ENCODE measurements at regions not wholly inside any gene's neighbourhood (a gene's known extent, or its start where the extent isn't known, plus 50 kb on each side); places are given as distances from the start of the nearest gene placed in this dataset.

- TF ChIP-seq CTCF (optimal IDR thresholded peaks at IDR 0.05 in 1 of 3, IDR thresholded peaks at IDR 0.05 in 1 of 3, conservative IDR thresholded peaks at IDR 0.05 in 1 of 3; ENCODE audit: extremely low read depth in 1 of 3, insufficient read depth in 2 of 3, low read length in 3 of 3): no peak
- TF ChIP-seq EZH2 (IDR thresholded peaks at IDR 0.05; ENCODE audit: low read length): no peak
- no peaks in the 10 kb centered on the region for H3K27me3 ChIP-seq (ENCODE audit: control insufficient read depth, extremely low read depth, insufficient read depth, low read length)
- no peaks in the 10 kb centered on the region for H4K20me1 ChIP-seq (ENCODE audit: control insufficient read depth, extremely low read depth, insufficient read depth, low read length)
- dilution Hi-C loops (cut with MboI; ENCODE audit: extremely low pct_ligation_motif_present, low sequenced_read_pairs): no loop called here
- H3K27ac ChIP-seq (ENCODE audit: control insufficient read depth, insufficient read depth, low read length): no peak overlapping the region
- no peak overlapping the region for H3K4me3 ChIP-seq (ENCODE audit: control insufficient read depth in 2 of 3, extremely low read depth in 1 of 3, insufficient read depth in 2 of 3, low read depth in 1 of 3, low read length in 3 of 3)
- H2AFZ ChIP-seq (ENCODE audit: control insufficient read depth, low read length): no peak overlapping the region
- no peaks in the 10 kb centered on the region for H3K4me1 ChIP-seq (ENCODE audit: control insufficient read depth, extremely low read depth, insufficient read depth, low read length)
- H3K4me2 ChIP-seq (ENCODE audit: control insufficient read depth, extremely low read depth, insufficient read depth, low read depth, low read length): no peak overlapping the region
- FAIRE-seq (no peak), DNase-seq (ENCODE audit: low read depth, low spot score) (no peak)
- H3K9me3 ChIP-seq (ENCODE audit: control insufficient read depth, low read depth, low read length): no peaks in the 10 kb centered on the region
- H3K36me3 ChIP-seq (ENCODE audit: control insufficient read depth in 2 of 2, extremely low read depth in 1 of 2, insufficient read depth in 2 of 2, low read length in 2 of 2): no peaks in the 10 kb centered on the region
- H3K9ac ChIP-seq (ENCODE audit: control insufficient read depth, extremely low read depth, insufficient read depth, low read length): no peak overlapping the region
- H3K9me1 ChIP-seq (ENCODE audit: control insufficient read depth, extremely low read depth, insufficient read depth, low read length): no peaks in the 10 kb centered on the region
- no peaks in the 10 kb centered on the region for H3K79me2 ChIP-seq (ENCODE audit: control insufficient read depth, insufficient read depth, low read length)
Observed at GRCh38 chr7:119184124-119184788, 959.8 kb downstream of the ANKRD7 start.

GRCh38 chr7:119196183-119196582 is 971.7 kb downstream of the ANKRD7 start:
- TF ChIP-seq CTCF (optimal IDR thresholded peaks at IDR 0.05 in 1 of 3, IDR thresholded peaks at IDR 0.05 in 1 of 3, conservative IDR thresholded peaks at IDR 0.05 in 1 of 3; ENCODE audit: extremely low read depth in 1 of 3, insufficient read depth in 2 of 3, low read length in 3 of 3) (no peak), EZH2 (IDR thresholded peaks at IDR 0.05; ENCODE audit: low read length) (no peak)
- FAIRE-seq (no peak), DNase-seq (ENCODE audit: low read depth, low spot score) (no peak)
- H3K4me2 ChIP-seq (ENCODE audit: control insufficient read depth, extremely low read depth, insufficient read depth, low read depth, low read length): no peak overlapping the region
- no peaks in the 10 kb centered on the region for H3K36me3 ChIP-seq (ENCODE audit: control insufficient read depth in 2 of 2, extremely low read depth in 1 of 2, insufficient read depth in 2 of 2, low read length in 2 of 2)
- H3K9me1 ChIP-seq (ENCODE audit: control insufficient read depth, extremely low read depth, insufficient read depth, low read length): no peaks in the 10 kb centered on the region
- no peaks in the 10 kb centered on the region for H3K79me2 ChIP-seq (ENCODE audit: control insufficient read depth, insufficient read depth, low read length)
- H3K9ac ChIP-seq (ENCODE audit: control insufficient read depth, extremely low read depth, insufficient read depth, low read length): no peak overlapping the region
- no peaks in the 10 kb centered on the region for H3K27me3 ChIP-seq (ENCODE audit: control insufficient read depth, extremely low read depth, insufficient read depth, low read length)
- H3K4me3 ChIP-seq (ENCODE audit: control insufficient read depth in 2 of 3, extremely low read depth in 1 of 3, insufficient read depth in 2 of 3, low read depth in 1 of 3, low read length in 3 of 3): no peak overlapping the region
- dilution Hi-C loops (cut with MboI; ENCODE audit: extremely low pct_ligation_motif_present, low sequenced_read_pairs): no loop called here
- no peaks in the 10 kb centered on the region for H3K9me3 ChIP-seq (ENCODE audit: control insufficient read depth, low read depth, low read length)
- H3K27ac ChIP-seq (ENCODE audit: control insufficient read depth, insufficient read depth, low read length): no peak overlapping the region
- no peaks in the 10 kb centered on the region for H4K20me1 ChIP-seq (ENCODE audit: control insufficient read depth, extremely low read depth, insufficient read depth, low read length)
- H2AFZ ChIP-seq (ENCODE audit: control insufficient read depth, low read length): no peak overlapping the region
- no peaks in the 10 kb centered on the region for H3K4me1 ChIP-seq (ENCODE audit: control insufficient read depth, extremely low read depth, insufficient read depth, low read length)

Measured in keratinocyte (primary cell).